Cardiac muscle cell (in vitro differentiated cells and primary cell): ENCODE measurements at regions not wholly inside any gene's neighbourhood (a gene's known extent, or its start where the extent isn't known, plus 50 kb on each side); places are given as distances from the start of the nearest gene placed in this dataset.

Source experiments
- DNase-seq, 2 donors: peaks; one replicate each; pipeline versions ENCODE4 v3.0.0 to v3.0.0-alpha.2; 2010 to 2017; ENCODE audit warnings: low read depth in 1 of 2, low spot score in 1 of 2
- H3K27ac ChIP-seq: fragments of 200-600 bp; sonication (generic); 2 replicates; pipeline ENCODE4 v1.5.1; 2016
- H3K27me3 ChIP-seq: fragments of 200-600 bp; sonication (generic); 2 replicates; pipeline ENCODE4 v1.6.0; 2016; ENCODE audit warnings: control low read depth
- H3K36me3 ChIP-seq: fragments of 200-600 bp; sonication (generic); 2 replicates; pipeline ENCODE4 v1.5.1; 2016; ENCODE audit warnings: control low read depth
- H3K4me1 ChIP-seq: fragments of 200-600 bp; sonication (generic); 2 replicates; pipeline ENCODE4 v1.8.1; 2017; ENCODE audit warnings: low read depth, mild to moderate bottlenecking, mixed run types
- H3K4me3 ChIP-seq: fragments of 200-600 bp; sonication (generic); 2 replicates; pipeline ENCODE4 v1.5.1; 2016; ENCODE audit warnings: mild to moderate bottlenecking
- H3K9me3 ChIP-seq: fragments of 200-600 bp; sonication (generic); 2 replicates; pipeline ENCODE4 v1.5.1; 2017; ENCODE audit warnings: low read depth, mild to moderate bottlenecking, control low read depth
- TF ChIP-seq, protein P1 (sequence below): IDR thresholded peaks from 2 replicates; pipeline ENCODE4 v1.5.1; 2012; ENCODE audit warnings: low read depth, mild to moderate bottlenecking, low read length

GRCh38 chr9:23477908-23478307 is 348.1 kb downstream of the ELAVL2 start:
- Histone ChIP-seq H3K4me1 (no peaks in the 10 kb centered on the region), H3K9me3 (no peaks in the 10 kb centered on the region), H3K4me3 (no peak overlapping the region), H3K27ac (no peak overlapping the region), H3K36me3 (no peaks in the 10 kb centered on the region), H3K27me3 (no peaks in the 10 kb centered on the region)
- no peak for DNase-seq
- TF ChIP-seq, protein P1, sequence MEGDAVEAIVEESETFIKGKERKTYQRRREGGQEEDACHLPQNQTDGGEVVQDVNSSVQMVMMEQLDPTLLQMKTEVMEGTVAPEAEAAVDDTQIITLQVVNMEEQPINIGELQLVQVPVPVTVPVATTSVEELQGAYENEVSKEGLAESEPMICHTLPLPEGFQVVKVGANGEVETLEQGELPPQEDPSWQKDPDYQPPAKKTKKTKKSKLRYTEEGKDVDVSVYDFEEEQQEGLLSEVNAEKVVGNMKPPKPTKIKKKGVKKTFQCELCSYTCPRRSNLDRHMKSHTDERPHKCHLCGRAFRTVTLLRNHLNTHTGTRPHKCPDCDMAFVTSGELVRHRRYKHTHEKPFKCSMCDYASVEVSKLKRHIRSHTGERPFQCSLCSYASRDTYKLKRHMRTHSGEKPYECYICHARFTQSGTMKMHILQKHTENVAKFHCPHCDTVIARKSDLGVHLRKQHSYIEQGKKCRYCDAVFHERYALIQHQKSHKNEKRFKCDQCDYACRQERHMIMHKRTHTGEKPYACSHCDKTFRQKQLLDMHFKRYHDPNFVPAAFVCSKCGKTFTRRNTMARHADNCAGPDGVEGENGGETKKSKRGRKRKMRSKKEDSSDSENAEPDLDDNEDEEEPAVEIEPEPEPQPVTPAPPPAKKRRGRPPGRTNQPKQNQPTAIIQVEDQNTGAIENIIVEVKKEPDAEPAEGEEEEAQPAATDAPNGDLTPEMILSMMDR = no peak

- no peak overlapping the region for H3K27ac ChIP-seq
- H3K27me3 ChIP-seq = no peaks in the 10 kb centered on the region
- DNase-seq = no peak
- no peaks in the 10 kb centered on the region for H3K36me3 ChIP-seq
- H3K4me3 ChIP-seq = no peak overlapping the region
- H3K4me1 ChIP-seq = no peaks in the 10 kb centered on the region
- TF ChIP-seq, protein P1 = no peak
- H3K9me3 ChIP-seq = no peaks in the 10 kb centered on the region
Observed at GRCh38 chr9:23483566-23483965, 342.5 kb downstream of the ELAVL2 start.

DNA sequence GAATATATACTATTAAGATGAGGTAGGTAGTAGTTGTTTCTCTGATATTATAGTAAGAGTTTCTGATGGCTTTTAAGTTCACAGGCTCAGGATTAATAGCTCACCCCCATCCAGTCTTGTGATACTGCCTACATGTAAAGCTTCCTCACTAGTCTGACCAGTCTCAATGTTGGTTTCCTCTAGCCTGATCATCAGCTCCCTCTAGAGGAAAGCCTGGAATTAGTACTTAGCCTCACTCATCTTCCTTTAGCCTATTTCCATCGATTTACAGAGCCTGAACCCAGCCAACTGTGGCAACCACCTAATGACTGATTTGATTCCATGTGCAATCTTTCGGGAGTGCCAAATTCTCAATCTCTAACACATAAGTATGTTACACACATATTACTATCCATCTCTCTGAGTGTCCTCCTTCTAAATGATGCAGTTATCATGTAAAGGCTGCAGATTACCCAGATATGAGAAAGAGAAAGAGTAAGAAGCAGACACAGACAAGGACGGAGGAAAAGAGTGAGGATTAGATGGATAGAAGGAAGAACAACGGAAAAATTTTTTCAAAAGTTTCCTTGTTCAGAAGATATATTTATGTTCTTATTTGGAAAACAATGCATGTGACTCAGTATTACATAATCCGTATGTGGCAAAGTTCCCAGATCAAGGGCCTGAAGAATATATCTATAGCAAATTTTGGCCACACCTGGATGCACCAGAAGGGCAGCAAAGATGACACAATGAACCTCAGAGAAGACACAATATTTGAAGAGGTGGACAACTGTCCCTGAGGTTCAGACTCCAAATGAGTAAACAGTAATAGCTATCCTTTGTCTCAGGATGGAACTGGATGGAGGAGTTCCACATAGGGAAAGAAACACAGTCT is 333.7 kb downstream of the ELAVL2 start:
- no peaks in the 10 kb centered on the region for H3K9me3 ChIP-seq
- peak; percentile 30 to 65 for DNase-seq

GRCh38 chr9:23493219-23493618 is 332.8 kb downstream of the ELAVL2 start:
- H3K4me1 ChIP-seq = no peaks in the 10 kb centered on the region
- no peaks in the 10 kb centered on the region for H3K9me3 ChIP-seq
- no peak for DNase-seq
- H3K36me3 ChIP-seq = no peaks in the 10 kb centered on the region
- H3K4me3 ChIP-seq = no peak overlapping the region
- H3K27me3 ChIP-seq = no peaks in the 10 kb centered on the region
- TF ChIP-seq, protein P1 = no peak
- no peak overlapping the region for H3K27ac ChIP-seq

More for the DNA sequence above, 333.7 kb downstream of the ELAVL2 start:
- Histone ChIP-seq H3K4me1 (no peaks in the 10 kb centered on the region), H3K27me3 (no peaks in the 10 kb centered on the region), H3K36me3 (no peaks in the 10 kb centered on the region), H3K27ac (no peak overlapping the region), H3K4me3 (no peak overlapping the region)
- TF ChIP-seq, protein P1 = peak; percentile 28

- no peak overlapping the region for H3K4me3 ChIP-seq
- H3K27me3 ChIP-seq = no peaks in the 10 kb centered on the region
- DNase-seq = peak in 1 of 2 donors; percentile 30
- H3K9me3 ChIP-seq = no peaks in the 10 kb centered on the region
- H3K27ac ChIP-seq = no peak overlapping the region
- H3K36me3 ChIP-seq = no peaks in the 10 kb centered on the region
- no peaks in the 10 kb centered on the region for H3K4me1 ChIP-seq
- TF ChIP-seq, protein P1 = no peak
Observed at GRCh38 chr9:23496489-23497136, 329.4 kb downstream of the ELAVL2 start.
